ENCODE measurements at regions not wholly inside any gene's neighbourhood (a gene's known extent, or its start where the extent isn't known, plus 50 kb on each side); places are given as distances from the start of the nearest gene placed in this dataset.

- DNase-seq, result no peak
Measured at GRCh38 chr11:103628121-103628520, 408.3 kb upstream of the DDI1 start.

- DNase-seq, result no peak
Measured at GRCh38 chr11:103631841-103632240, 404.6 kb upstream of the DDI1 start.

GRCh38 chr11:103633068-103633788 is 403.2 kb upstream of the DDI1 start:
- DNase-seq, result no peak

- no peak for DNase-seq
Measured at GRCh38 chr11:103633819-103634590, 402.4 kb upstream of the DDI1 start.

GRCh38 chr11:103636232-103636631 is 400.2 kb upstream of the DDI1 start:
- no peak for DNase-seq

GRCh38 chr11:103637295-103637694 is 399.1 kb upstream of the DDI1 start:
- DNase-seq, result no peak

- DNase-seq, result no peak
Measured at GRCh38 chr11:103637831-103638230, 398.6 kb upstream of the DDI1 start.

GRCh38 chr11:103644676-103645075 is 391.8 kb upstream of the DDI1 start:
- DNase-seq, result no peak

- DNase-seq, result no peak
Measured at GRCh38 chr11:103648054-103648453, 388.4 kb upstream of the DDI1 start.

GRCh38 chr11:103648670-103649400 is 387.6 kb upstream of the DDI1 start:
- DNase-seq, result no peak

- DNase-seq, result no peak
Measured at GRCh38 chr11:103649401-103649895, 387.0 kb upstream of the DDI1 start.

- DNase-seq, result no peak
Measured at GRCh38 chr11:103650330-103650729, 386.1 kb upstream of the DDI1 start.

- DNase-seq, result no peak
Measured at GRCh38 chr11:103651341-103651998, 385.0 kb upstream of the DDI1 start.

GRCh38 chr11:103652013-103652412 is 384.4 kb upstream of the DDI1 start:
- no peak for DNase-seq

- DNase-seq, result no peak
Measured at GRCh38 chr11:103656382-103656781, 380.1 kb upstream of the DDI1 start.

- DNase-seq, result no peak
Measured at GRCh38 chr11:103659206-103659618, 377.2 kb upstream of the DDI1 start.

- DNase-seq, result no peak
Measured at GRCh38 chr11:103659743-103660142, 376.7 kb upstream of the DDI1 start.

- DNase-seq, result no peak
Measured at GRCh38 chr11:103661185-103661584, 375.3 kb upstream of the DDI1 start.

GRCh38 chr11:103661991-103662390 is 374.4 kb upstream of the DDI1 start:
- no peak for DNase-seq

- no peak for DNase-seq
Measured at GRCh38 chr11:103662880-103663279, 373.6 kb upstream of the DDI1 start.

GRCh38 chr11:103668859-103669258 is 367.6 kb upstream of the DDI1 start:
- DNase-seq, result no peak

GRCh38 chr11:103671143-103671651 is 365.2 kb upstream of the DDI1 start:
- no peak for DNase-seq

GRCh38 chr11:103673773-103674172 is 362.7 kb upstream of the DDI1 start:
- DNase-seq, result no peak

All from NCI-H1436 (cell line).